Endothelial cell of umbilical vein (primary cell): ENCODE measurements at regions not wholly inside any gene's neighbourhood (a gene's known extent, or its start where the extent isn't known, plus 50 kb on each side); places are given as distances from the start of the nearest gene placed in this dataset.

Source experiments
- GATA2 ChIP-seq: IDR thresholded peaks from 2 replicates; pipeline ENCODE4 v1.7.0; 2011; ENCODE audit warnings: low read depth, mild to moderate bottlenecking, moderate library complexity, mixed read lengths, low read length; ENCODE audit not compliant: insufficient read length, insufficient read depth
- MAX ChIP-seq: IDR thresholded peaks from 2 replicates; pipeline ENCODE4 v1.6.1; 2011; ENCODE audit not compliant: insufficient read depth, insufficient read length
- POLR2A ChIP-seq: IDR thresholded peaks from 2 replicates; pipeline ENCODE4 v1.6.1; 2012; ENCODE audit warnings: low read depth, mild to moderate bottlenecking, control low read depth, low read length
- TF ChIP-seq, protein P1 (sequence below), 2 donors: IDR thresholded peaks; 1 replicate in 1 of 2; 2 replicates in 1 of 2; pipeline ENCODE4 v1.5.1; 2011; ENCODE audit warnings: low read length in 2 of 2, mild to moderate bottlenecking in 2 of 2, moderate library complexity in 2 of 2, control low read depth in 1 of 2, inconsistent platforms in 1 of 2, low read depth in 1 of 2; ENCODE audit not compliant: insufficient read depth in 1 of 2; ENCODE audit errors: extremely low read depth in 1 of 2

- TF ChIP-seq GATA2 (no peak), POLR2A (no peak), MAX (no peak)
- TF ChIP-seq, protein P1, sequence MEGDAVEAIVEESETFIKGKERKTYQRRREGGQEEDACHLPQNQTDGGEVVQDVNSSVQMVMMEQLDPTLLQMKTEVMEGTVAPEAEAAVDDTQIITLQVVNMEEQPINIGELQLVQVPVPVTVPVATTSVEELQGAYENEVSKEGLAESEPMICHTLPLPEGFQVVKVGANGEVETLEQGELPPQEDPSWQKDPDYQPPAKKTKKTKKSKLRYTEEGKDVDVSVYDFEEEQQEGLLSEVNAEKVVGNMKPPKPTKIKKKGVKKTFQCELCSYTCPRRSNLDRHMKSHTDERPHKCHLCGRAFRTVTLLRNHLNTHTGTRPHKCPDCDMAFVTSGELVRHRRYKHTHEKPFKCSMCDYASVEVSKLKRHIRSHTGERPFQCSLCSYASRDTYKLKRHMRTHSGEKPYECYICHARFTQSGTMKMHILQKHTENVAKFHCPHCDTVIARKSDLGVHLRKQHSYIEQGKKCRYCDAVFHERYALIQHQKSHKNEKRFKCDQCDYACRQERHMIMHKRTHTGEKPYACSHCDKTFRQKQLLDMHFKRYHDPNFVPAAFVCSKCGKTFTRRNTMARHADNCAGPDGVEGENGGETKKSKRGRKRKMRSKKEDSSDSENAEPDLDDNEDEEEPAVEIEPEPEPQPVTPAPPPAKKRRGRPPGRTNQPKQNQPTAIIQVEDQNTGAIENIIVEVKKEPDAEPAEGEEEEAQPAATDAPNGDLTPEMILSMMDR (IDR thresholded peaks at IDR 0.05; ENCODE audit: extremely low read depth in 1 of 2, insufficient read depth in 1 of 2, low read depth in 1 of 2, low read length in 2 of 2): no peak
Observed at GRCh38 chr13:89627996-89628395, 1719.5 kb upstream of the MIR17HG start.
